Left ventricle myocardium inferior (tissue), 1 donor: ENCODE measurements at regions not wholly inside any gene's neighbourhood (a gene's known extent, or its start where the extent isn't known, plus 50 kb on each side); places are given as distances from the start of the nearest gene placed in this dataset.

ENCODE experiments used
- DNase-seq: peaks from one replicate; pipeline ENCODE4 v3.0.0-alpha.2; 2020
- H3K27ac ChIP-seq: fragments of 200-600 bp; replicated peaks from 2 replicates; pipeline ENCODE4 v1.8.0; 2021
- H3K27me3 ChIP-seq: fragments of 200-600 bp; 2 replicates; pipeline ENCODE4 v1.8.0; 2021; ENCODE audit warnings: low read depth
- H3K36me3 ChIP-seq: fragments of 200-600 bp; 2 replicates; pipeline ENCODE4 v1.8.0; 2021
- H3K4me1 ChIP-seq: fragments of 200-600 bp; 2 replicates; pipeline ENCODE4 v1.8.0; 2021
- H3K4me3 ChIP-seq: fragments of 200-600 bp; 2 replicates; pipeline ENCODE4 v1.8.0; 2021; ENCODE audit warnings: mild to moderate bottlenecking, moderate library complexity
- H3K9me3 ChIP-seq: fragments of 200-600 bp; replicated peaks from 2 replicates; pipeline ENCODE4 v1.8.0; 2021
- intact Hi-C: fragments of 100-400 bp; cut with micrococcal nuclease; formaldehyde crosslinking; loops from one replicate; pipeline ENCODE4 v1.11.0; 2022
- TF ChIP-seq, protein P1 (sequence below): fragments of 200-600 bp; IDR thresholded peaks from 2 replicates; pipeline ENCODE4 v1.8.0; 2021; ENCODE audit warnings: antibody characterized with exemption, mild to moderate bottlenecking, borderline replicate concordance
- donor health status: DM: no; HTN: yes; CAD: no; lungs with severe emphysema.

DNA sequence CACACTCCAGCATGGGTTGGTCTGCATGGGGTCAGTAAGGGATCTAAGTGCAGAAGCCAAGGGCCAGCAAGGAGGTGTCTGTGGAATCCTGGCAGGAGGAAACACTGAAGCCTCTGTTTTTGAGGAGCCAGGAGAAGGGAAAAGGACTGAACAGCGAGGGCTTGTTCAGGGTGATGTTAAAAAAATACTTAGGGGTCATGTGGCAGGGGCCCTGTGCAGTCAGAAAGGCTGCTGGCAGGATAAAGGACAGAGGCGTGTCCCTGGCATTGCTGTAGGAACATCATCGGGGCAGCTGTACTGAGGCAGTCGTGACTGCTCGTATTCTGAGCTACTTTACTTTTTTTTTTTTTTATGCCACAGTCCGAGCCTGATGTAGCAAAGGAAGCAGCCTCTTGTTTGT lies 127.1 kb upstream of the ZFP64 start:
- intact Hi-C loops, result no loop called here
- Histone ChIP-seq H3K4me1 (no peaks in the 10 kb centered on the region), H3K27me3 (peaks cover 30% of the 10 kb centered on the region), H3K9me3 (no peaks in the 10 kb centered on the region), H3K4me3 (no peak overlapping the region), H3K36me3 (no peaks in the 10 kb centered on the region), H3K27ac (no peak overlapping the region)
- TF ChIP-seq, protein P1, sequence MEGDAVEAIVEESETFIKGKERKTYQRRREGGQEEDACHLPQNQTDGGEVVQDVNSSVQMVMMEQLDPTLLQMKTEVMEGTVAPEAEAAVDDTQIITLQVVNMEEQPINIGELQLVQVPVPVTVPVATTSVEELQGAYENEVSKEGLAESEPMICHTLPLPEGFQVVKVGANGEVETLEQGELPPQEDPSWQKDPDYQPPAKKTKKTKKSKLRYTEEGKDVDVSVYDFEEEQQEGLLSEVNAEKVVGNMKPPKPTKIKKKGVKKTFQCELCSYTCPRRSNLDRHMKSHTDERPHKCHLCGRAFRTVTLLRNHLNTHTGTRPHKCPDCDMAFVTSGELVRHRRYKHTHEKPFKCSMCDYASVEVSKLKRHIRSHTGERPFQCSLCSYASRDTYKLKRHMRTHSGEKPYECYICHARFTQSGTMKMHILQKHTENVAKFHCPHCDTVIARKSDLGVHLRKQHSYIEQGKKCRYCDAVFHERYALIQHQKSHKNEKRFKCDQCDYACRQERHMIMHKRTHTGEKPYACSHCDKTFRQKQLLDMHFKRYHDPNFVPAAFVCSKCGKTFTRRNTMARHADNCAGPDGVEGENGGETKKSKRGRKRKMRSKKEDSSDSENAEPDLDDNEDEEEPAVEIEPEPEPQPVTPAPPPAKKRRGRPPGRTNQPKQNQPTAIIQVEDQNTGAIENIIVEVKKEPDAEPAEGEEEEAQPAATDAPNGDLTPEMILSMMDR, result no peak
- no peak for DNase-seq

DNA sequence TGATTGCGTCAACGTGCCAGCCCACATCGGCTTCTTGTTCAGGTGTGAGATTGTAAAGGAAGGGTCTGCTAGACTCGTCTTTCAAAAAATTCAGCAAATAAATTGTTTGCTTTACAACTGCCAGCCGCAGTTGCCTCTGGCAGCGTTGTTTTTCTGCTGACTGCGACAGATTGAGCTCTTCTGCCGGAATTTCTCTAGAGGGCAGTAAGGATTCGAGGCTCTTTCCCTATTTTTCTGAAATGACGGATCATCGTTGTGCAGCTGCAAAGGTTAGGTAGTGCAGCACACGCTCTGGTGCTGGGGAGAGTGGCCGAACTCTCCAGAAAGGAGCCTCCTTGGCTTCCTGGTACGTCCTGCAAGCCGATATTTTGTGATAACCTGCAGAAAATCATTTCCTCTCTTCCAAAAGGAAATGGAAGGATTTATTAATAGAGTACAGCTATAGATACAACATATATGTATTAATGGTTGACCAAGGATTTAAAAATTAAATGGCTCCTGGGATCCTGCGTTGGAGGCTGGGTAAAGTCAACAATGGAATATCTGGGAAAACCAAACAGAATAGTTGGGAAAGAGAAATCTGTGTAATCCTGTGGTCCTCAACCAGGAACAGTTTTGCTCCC lies 121.9 kb upstream of the ZFP64 start:
- no peak for DNase-seq
- Histone ChIP-seq H3K9me3 (no peaks in the 10 kb centered on the region), H3K4me3 (no peak overlapping the region), H3K36me3 (no peaks in the 10 kb centered on the region), H3K4me1 (peaks cover 10% of the 10 kb centered on the region), H3K27me3 (peaks cover 20% of the 10 kb centered on the region), H3K27ac (no peak overlapping the region)
- TF ChIP-seq, protein P1, result peak; percentile 28
- intact Hi-C loops, result no loop called here

DNA sequence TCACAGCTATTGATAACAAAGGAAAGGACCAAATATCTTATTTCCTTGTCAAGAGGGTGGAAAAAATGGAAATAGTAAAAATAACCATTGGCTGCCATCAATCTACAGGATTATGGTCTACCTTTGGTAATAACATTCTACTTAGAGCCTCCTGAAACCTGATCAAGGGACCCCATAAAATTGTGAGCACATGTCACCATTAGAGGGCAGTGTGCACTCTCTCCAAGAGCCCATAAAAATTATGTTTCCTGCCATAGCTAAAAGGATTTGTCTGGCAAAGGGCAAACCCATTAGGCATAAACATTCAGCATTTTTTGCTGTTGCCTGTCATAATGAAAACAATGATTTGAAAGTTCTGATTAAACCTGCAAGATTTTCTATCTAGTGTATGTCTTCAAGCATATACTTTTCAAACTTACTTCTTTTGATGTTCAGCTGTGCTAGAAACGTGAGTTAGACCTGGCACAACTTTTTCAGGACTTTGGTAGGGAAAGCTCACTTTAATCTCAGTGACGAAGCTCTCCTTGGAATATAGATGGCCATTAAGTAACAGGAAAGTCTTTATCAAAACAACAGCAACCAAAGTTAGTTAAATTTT lies 120.7 kb upstream of the ZFP64 start:
- H3K27ac ChIP-seq, result no peak overlapping the region
- H3K9me3 ChIP-seq, result no peaks in the 10 kb centered on the region
- H3K36me3 ChIP-seq, result no peaks in the 10 kb centered on the region
- TF ChIP-seq, protein P1, result peak; percentile 79
- intact Hi-C loops, result no loop called here
- peaks cover 10% of the 10 kb centered on the region for H3K4me1 ChIP-seq
- peaks cover 20% of the 10 kb centered on the region for H3K27me3 ChIP-seq
- DNase-seq, result no peak
- no peak overlapping the region for H3K4me3 ChIP-seq

DNA sequence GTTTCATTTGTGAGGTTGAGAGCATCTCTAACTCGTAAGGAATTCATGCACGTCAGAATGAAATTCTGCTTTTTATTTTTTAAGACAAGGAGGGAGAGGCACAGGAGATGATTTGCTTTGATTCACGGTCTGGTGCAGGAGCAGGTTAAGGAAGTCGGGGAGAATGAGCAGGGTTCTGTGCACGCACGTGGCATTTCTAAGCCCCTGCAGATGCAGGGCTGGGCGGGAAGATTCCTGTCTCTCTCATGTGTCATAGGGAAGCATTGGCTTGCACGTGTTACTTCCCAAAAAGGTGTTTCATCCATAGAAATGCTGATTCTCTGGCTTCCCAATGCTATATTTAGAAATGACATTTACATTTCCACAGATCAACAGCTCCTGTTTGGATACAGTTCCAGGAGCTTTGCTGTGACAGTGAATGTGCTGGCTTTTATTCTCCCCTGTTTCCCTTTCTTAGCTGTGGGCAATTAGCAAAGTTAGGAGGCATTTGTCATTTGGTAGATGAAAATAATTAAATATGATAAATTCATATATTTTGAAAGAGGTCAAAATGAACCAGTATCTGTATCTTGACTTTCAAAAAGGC lies 119.7 kb upstream of the ZFP64 start:
- Histone ChIP-seq H3K4me3 (no peak overlapping the region), H3K27ac (no peak overlapping the region), H3K9me3 (no peaks in the 10 kb centered on the region), H3K36me3 (no peaks in the 10 kb centered on the region), H3K27me3 (peaks cover 10% of the 10 kb centered on the region), H3K4me1 (peaks cover 10% of the 10 kb centered on the region)
- no peak for DNase-seq
- intact Hi-C loops, result no loop called here
- TF ChIP-seq, protein P1, result no peak

DNA sequence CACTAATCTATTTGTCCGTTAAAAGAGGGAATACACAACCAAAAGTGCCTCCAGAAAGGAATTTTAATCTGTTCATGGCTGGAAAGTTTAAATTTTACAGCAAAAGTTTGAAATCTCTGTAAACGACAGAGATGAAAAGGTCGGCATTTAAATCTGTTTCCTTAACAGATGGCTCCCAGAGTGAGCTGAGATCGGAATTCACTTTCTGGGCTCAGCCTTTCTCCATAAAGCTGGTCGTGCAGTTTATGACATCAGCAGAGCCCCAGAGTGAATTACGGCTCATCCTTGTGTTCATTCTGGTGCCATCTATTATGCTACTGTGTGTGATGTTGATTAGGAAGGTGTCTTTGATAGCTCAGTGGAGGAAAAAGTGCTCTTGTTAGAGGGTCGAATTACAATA lies 117.6 kb upstream of the ZFP64 start:
- intact Hi-C loops, result no loop called here

More for the DNA sequence above, 117.6 kb upstream of the ZFP64 start:
- Histone ChIP-seq H3K36me3 (no peaks in the 10 kb centered on the region), H3K9me3 (no peaks in the 10 kb centered on the region), H3K27me3 (no peaks in the 10 kb centered on the region), H3K27ac (no peak overlapping the region), H3K4me3 (no peak overlapping the region), H3K4me1 (peaks cover 10% of the 10 kb centered on the region)
- DNase-seq, result no peak
- TF ChIP-seq, protein P1, result no peak
